IMR-90 (cell line): ENCODE measurements at regions not wholly inside any gene's neighbourhood (a gene's known extent, or its start where the extent isn't known, plus 50 kb on each side); places are given as distances from the start of the nearest gene placed in this dataset.
A peak's percentile ranks its signal among the peaks of the same experiment; 100 is the strongest.

Source experiments
- ATAC-seq: fragments of 200-7000 bp; cut with Tn5 transposase; 2 replicates; pipeline ENCODE4 v1.9.1; 2020; ENCODE audit warnings: low read depth, mild to moderate bottlenecking, moderate library complexity
- BruUV-seq: library from RNA; stranded (reverse); fragments of 400-500 nt; replicated peaks from 2 replicates; lab custom pipeline; 2021; lab: Mats Ljungman, UMichigan
- CTCF ChIA-PET: fragments of 300-600 bp; formaldehyde crosslinking; extraction: SDS; loops from one replicate; lab custom pipeline; 2021; ENCODE audit warnings: antibody characterized with exemption; lab: Yijun Ruan, JAX
- POLR2A ChIA-PET: fragments of 300-600 bp; sonication (Branson Sonifier 250); formaldehyde crosslinking; loops from one replicate; lab custom pipeline; 2022; ENCODE audit warnings: antibody characterized with exemption; ENCODE audit not compliant: unreplicated experiment; lab: Charles Lee
- DNase-seq: peaks from one replicate; pipeline ENCODE4 v3.0.0; 2013
- H2AFZ ChIP-seq: replicated peaks from 2 replicates; pipeline ENCODE3; 2013; ENCODE audit warnings: low read length, mild to moderate bottlenecking; ENCODE audit not compliant: poor library complexity
- H2AK5ac ChIP-seq: 2 replicates; pipeline ENCODE4 v1.6.1; 2013; ENCODE audit warnings: low read depth, low read length, inconsistent platforms
- H2AK9ac ChIP-seq: replicated peaks from 2 replicates; pipeline ENCODE3; 2013; ENCODE audit warnings: mild to moderate bottlenecking, low read depth, low read length, moderate library complexity; ENCODE audit not compliant: poor library complexity
- H2BK120ac ChIP-seq: 2 replicates; pipeline ENCODE4 v1.6.1; 2013; ENCODE audit warnings: low read depth, low read length, inconsistent platforms
- H2BK15ac ChIP-seq: 3 replicates; pipeline ENCODE4 v1.6.1; 2013; ENCODE audit warnings: low read depth, low read length, inconsistent platforms
- H2BK20ac ChIP-seq: 2 replicates; pipeline ENCODE4 v1.6.1; 2013; ENCODE audit warnings: low read depth, mild to moderate bottlenecking, inconsistent platforms, low read length, moderate library complexity
- H2BK5ac ChIP-seq: 2 replicates; pipeline ENCODE4 v1.6.1; 2013; ENCODE audit warnings: mild to moderate bottlenecking, low read depth, low read length, inconsistent platforms; ENCODE audit not compliant: poor library complexity, severe bottlenecking
- H3K14ac ChIP-seq: replicated peaks from 2 replicates; pipeline ENCODE4 v1.6.1; 2013; ENCODE audit warnings: low read depth, low read length, inconsistent platforms
- H3K18ac ChIP-seq: 2 replicates; pipeline ENCODE4 v1.6.1; 2013; ENCODE audit warnings: low read depth, low read length, control low read depth
- H3K23ac ChIP-seq: 2 replicates; pipeline ENCODE4 v1.6.1; 2013; ENCODE audit warnings: low read depth, low read length, inconsistent platforms
- H3K27ac ChIP-seq: 2 replicates; pipeline ENCODE4 v1.5.1; 2013; ENCODE audit warnings: mild to moderate bottlenecking, control low read depth, low read length; ENCODE audit not compliant: insufficient read depth
- H3K27me3 ChIP-seq: 2 replicates; pipeline ENCODE4 v1.6.1; 2013; ENCODE audit warnings: low read length; ENCODE audit not compliant: control insufficient read depth, insufficient read depth
- H3K36me3 ChIP-seq: 2 replicates; pipeline ENCODE4 v1.6.1; 2013; ENCODE audit warnings: low read length, mixed read lengths; ENCODE audit not compliant: control insufficient read depth, insufficient read depth
- H3K4ac ChIP-seq: 2 replicates; pipeline ENCODE4 v1.6.1; 2013; ENCODE audit warnings: low read depth, low read length, inconsistent platforms
- H3K4me1 ChIP-seq: 2 replicates; pipeline ENCODE4 v1.6.1; 2013; ENCODE audit warnings: low read length, mixed read lengths; ENCODE audit not compliant: control insufficient read depth, insufficient read depth
- H3K4me2 ChIP-seq: 2 replicates; pipeline ENCODE4 v1.6.1; 2013; ENCODE audit warnings: low read depth, mild to moderate bottlenecking, control low read depth, low read length, moderate library complexity
- H3K4me3 ChIP-seq: 2 replicates; pipeline ENCODE4 v1.5.1; 2013; ENCODE audit warnings: low read depth, mild to moderate bottlenecking, control low read depth, low read length, moderate library complexity; ENCODE audit not compliant: insufficient read depth
- H3K56ac ChIP-seq: 2 replicates; pipeline ENCODE4 v1.6.1; 2013; ENCODE audit warnings: low read length, inconsistent platforms; ENCODE audit not compliant: insufficient read depth; ENCODE audit errors: extremely low read depth
- H3K79me1 ChIP-seq, 2 experiments: 2 replicates each; pipeline ENCODE4 v1.6.1; 2013; ENCODE audit warnings: low read length in 2 of 2, inconsistent platforms in 1 of 2, low read depth in 1 of 2
- H3K9ac ChIP-seq: 2 replicates; pipeline ENCODE4 v1.6.1; 2013; ENCODE audit warnings: low read depth, low read length, control low read depth
- H3K9me1 ChIP-seq: 2 replicates; pipeline ENCODE4 v1.6.1; 2013; ENCODE audit warnings: low read length, inconsistent platforms; ENCODE audit not compliant: insufficient read depth
- H3K9me3 ChIP-seq: 2 replicates; pipeline ENCODE4 v1.6.1; 2013; ENCODE audit warnings: low read length; ENCODE audit not compliant: control insufficient read depth, insufficient read depth
- H4K20me1 ChIP-seq: 2 replicates; pipeline ENCODE4 v1.6.1; 2013; ENCODE audit warnings: low read length, inconsistent platforms; ENCODE audit not compliant: insufficient read depth
- H4K5ac ChIP-seq: 2 replicates; pipeline ENCODE4 v1.6.1; 2013; ENCODE audit warnings: mild to moderate bottlenecking, low read depth, low read length, control low read depth
- H4K8ac ChIP-seq, 2 experiments: 2 replicates each; pipeline ENCODE4 v1.6.1; 2013; ENCODE audit warnings: low read depth in 2 of 2, low read length in 2 of 2, control low read depth in 1 of 2, inconsistent platforms in 1 of 2
- H4K91ac ChIP-seq: 2 replicates; pipeline ENCODE4 v1.6.1; 2013; ENCODE audit warnings: low read depth, low read length, inconsistent platforms; ENCODE audit not compliant: insufficient read depth
- BHLHE40 ChIP-seq: fragments of 150-350 bp; IDR thresholded peaks from 2 replicates; pipeline ENCODE4 v1.6.1; 2016; ENCODE audit warnings: mild to moderate bottlenecking, low read depth, low read length
- CEBPB ChIP-seq: IDR thresholded peaks from 2 replicates; pipeline ENCODE4 v1.6.1; 2012; ENCODE audit warnings: low read depth, low read length, improper control_type of control experiment
- CHD1 ChIP-seq: IDR thresholded peaks from 2 replicates; pipeline ENCODE4 v1.6.1; 2012; ENCODE audit warnings: low read depth, low read length, improper control_type of control experiment
- MAFK ChIP-seq: IDR thresholded peaks from 2 replicates; pipeline ENCODE4 v1.6.1; 2012; ENCODE audit warnings: low read depth, low read length, improper control_type of control experiment
- MAZ ChIP-seq: IDR thresholded peaks from 2 replicates; pipeline ENCODE4 v1.6.1; 2012; ENCODE audit warnings: low read depth, mild to moderate bottlenecking, low read length, improper control_type of control experiment, moderate library complexity, borderline replicate concordance
- MXI1 ChIP-seq: IDR thresholded peaks from 2 replicates; pipeline ENCODE4 v1.6.1; 2012; ENCODE audit warnings: low read depth, mild to moderate bottlenecking, low read length, moderate library complexity, borderline replicate concordance
- NFE2L2 ChIP-seq: fragments of 150-350 bp; IDR thresholded peaks from 2 replicates; pipeline ENCODE4 v1.6.1; 2016; ENCODE audit warnings: low read depth, mild to moderate bottlenecking, low read length
- POLR2A ChIP-seq: IDR thresholded peaks from 2 replicates; pipeline ENCODE4 v1.6.1; 2012; ENCODE audit warnings: mild to moderate bottlenecking, low read depth, low read length
- RAD21 ChIP-seq: IDR thresholded peaks from 2 replicates; pipeline ENCODE4 v1.6.1; 2012; ENCODE audit warnings: low read length, improper control_type of control experiment
- RCOR1 ChIP-seq: IDR thresholded peaks from 2 replicates; pipeline ENCODE4 v1.6.1; 2012; ENCODE audit warnings: mild to moderate bottlenecking, low read length, improper control_type of control experiment; ENCODE audit not compliant: insufficient replicate concordance
- RFX5 ChIP-seq: IDR thresholded peaks from 2 replicates; pipeline ENCODE4 v1.8.0; 2012; ENCODE audit warnings: low read depth, mild to moderate bottlenecking, low read length, moderate library complexity
- SMC3 ChIP-seq: fragments of 150-350 bp; IDR thresholded peaks from 2 replicates; pipeline ENCODE4 v1.6.1; 2016; ENCODE audit warnings: low read depth, mild to moderate bottlenecking, antibody characterized with exemption, low read length, moderate library complexity
- WGBS, 2 experiments: methylation state at CpG; one replicate each; pipeline versions ENCODE4 v1.1.5 to v1.1.7; 2013; ENCODE audit warnings: missing lambda C conversion rate in 2 of 2; ENCODE audit not compliant: insufficient read length in 1 of 2; ENCODE audit errors: extremely low coverage in 2 of 2; 5-methylcytosine and 5-hydroxymethylcytosine counted together
- dilution Hi-C: fragments of 300-500 bp; cut with HindIII; formaldehyde crosslinking; loops from one replicate; pipeline ENCODE4 v1.14.3; 2018; ENCODE audit warnings: low sequenced_read_pairs; ENCODE audit not compliant: unreplicated experiment
- in situ Hi-C: fragments of 300-500 bp; cut with MboI; formaldehyde crosslinking; loops from 3 replicates; pipeline ENCODE4 v1.14.3; 2019; ENCODE audit warnings: low sequenced_read_pairs, inconsistent platforms, mixed read lengths
- intact Hi-C: fragments of 100-400 bp; cut with micrococcal nuclease; formaldehyde crosslinking; loops from 2 replicates; pipeline ENCODE4 v1.10.0; 2022
- TF ChIP-seq, protein P1 (sequence below): conservative IDR thresholded peaks from 2 replicates; pipeline ENCODE4 v1.5.1; 2012; ENCODE audit warnings: mild to moderate bottlenecking, low read depth, low read length, improper control_type of control experiment
- TF ChIP-seq, protein P2 (sequence below): fragments of 150-350 bp; IDR thresholded peaks from 2 replicates; pipeline ENCODE4 v1.6.1; 2016; ENCODE audit warnings: low read depth, mild to moderate bottlenecking, low read length, moderate library complexity, borderline replicate concordance

DNA sequence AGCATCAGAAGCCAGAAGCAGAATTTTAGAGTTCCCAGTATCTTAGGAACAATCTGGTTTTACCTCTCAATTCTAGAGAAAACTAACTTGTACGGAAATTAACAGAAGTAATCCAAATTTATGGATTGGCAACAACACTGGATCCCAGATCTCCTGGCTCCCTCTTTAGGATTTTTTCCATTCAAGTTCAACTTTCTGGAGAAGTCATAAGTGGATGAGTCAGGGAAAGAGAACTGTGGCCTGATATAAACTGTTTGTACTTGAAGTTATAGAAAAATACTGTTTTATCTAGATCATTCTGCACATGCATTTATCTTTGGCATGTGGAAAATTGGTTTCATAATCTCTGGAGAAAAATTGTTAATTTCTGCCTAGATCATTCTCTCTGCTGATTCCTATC, 380.4 kb downstream of the PCDH7 start:
- H2BK20ac ChIP-seq: no peak overlapping the region
- H3K4ac ChIP-seq: no peak overlapping the region
- no peak overlapping the region for H2BK15ac ChIP-seq
- no CpG with 5 or more reads among the region's 1 CpG for WGBS, 2 experiments
- ATAC-seq: peak; percentile 77
- no peak overlapping the region for H4K8ac ChIP-seq
- no peak for TF ChIP-seq NFE2L2
- TF ChIP-seq, protein P1, sequence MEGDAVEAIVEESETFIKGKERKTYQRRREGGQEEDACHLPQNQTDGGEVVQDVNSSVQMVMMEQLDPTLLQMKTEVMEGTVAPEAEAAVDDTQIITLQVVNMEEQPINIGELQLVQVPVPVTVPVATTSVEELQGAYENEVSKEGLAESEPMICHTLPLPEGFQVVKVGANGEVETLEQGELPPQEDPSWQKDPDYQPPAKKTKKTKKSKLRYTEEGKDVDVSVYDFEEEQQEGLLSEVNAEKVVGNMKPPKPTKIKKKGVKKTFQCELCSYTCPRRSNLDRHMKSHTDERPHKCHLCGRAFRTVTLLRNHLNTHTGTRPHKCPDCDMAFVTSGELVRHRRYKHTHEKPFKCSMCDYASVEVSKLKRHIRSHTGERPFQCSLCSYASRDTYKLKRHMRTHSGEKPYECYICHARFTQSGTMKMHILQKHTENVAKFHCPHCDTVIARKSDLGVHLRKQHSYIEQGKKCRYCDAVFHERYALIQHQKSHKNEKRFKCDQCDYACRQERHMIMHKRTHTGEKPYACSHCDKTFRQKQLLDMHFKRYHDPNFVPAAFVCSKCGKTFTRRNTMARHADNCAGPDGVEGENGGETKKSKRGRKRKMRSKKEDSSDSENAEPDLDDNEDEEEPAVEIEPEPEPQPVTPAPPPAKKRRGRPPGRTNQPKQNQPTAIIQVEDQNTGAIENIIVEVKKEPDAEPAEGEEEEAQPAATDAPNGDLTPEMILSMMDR: no peak
- TF ChIP-seq, protein P2, sequence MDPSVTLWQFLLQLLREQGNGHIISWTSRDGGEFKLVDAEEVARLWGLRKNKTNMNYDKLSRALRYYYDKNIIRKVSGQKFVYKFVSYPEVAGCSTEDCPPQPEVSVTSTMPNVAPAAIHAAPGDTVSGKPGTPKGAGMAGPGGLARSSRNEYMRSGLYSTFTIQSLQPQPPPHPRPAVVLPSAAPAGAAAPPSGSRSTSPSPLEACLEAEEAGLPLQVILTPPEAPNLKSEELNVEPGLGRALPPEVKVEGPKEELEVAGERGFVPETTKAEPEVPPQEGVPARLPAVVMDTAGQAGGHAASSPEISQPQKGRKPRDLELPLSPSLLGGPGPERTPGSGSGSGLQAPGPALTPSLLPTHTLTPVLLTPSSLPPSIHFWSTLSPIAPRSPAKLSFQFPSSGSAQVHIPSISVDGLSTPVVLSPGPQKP: no peak
- TF ChIP-seq RFX5: no peak
- no peak for TF ChIP-seq SMC3
- TF ChIP-seq MXI1: no peak
- no peak for TF ChIP-seq RCOR1
- TF ChIP-seq MAZ: no peak
- no peak for TF ChIP-seq CHD1
- TF ChIP-seq BHLHE40: no peak
- TF ChIP-seq RAD21: no peak
- no peak for TF ChIP-seq MAFK
- TF ChIP-seq POLR2A: no peak
- TF ChIP-seq CEBPB: no peak
- no peaks in the 10 kb centered on the region for H3K36me3 ChIP-seq
- H2AK9ac ChIP-seq: no peak overlapping the region
- H3K23ac ChIP-seq: no peak overlapping the region
- H2AFZ ChIP-seq: no peak overlapping the region
- CTCF ChIA-PET: no interaction called here
- H3K4me3 ChIP-seq: no peak overlapping the region
- no peaks in the 10 kb centered on the region for H3K9me3 ChIP-seq
- no peak overlapping the region for H4K5ac ChIP-seq
- H3K4me2 ChIP-seq: peak overlapping the region; percentile 13; the same call in 1 of the 2 replicates
- 0 out of 2 replicates have a peak, but pooled peaks cover 2% of the 10 kb centered on the region for H3K9me1 ChIP-seq
- BruUV-seq: no TSS peak
- H3K4me1 ChIP-seq: peaks cover 6% of the 10 kb centered on the region
- no peak overlapping the region for H2BK5ac ChIP-seq
- in situ Hi-C loops: no loop called here
- peak; percentile 67 for DNase-seq
- intact Hi-C loops: no loop called here
- H3K27me3 ChIP-seq: no peaks in the 10 kb centered on the region
- no peak overlapping the region for H4K91ac ChIP-seq
- H2BK120ac ChIP-seq: no peak overlapping the region
- H4K20me1 ChIP-seq: no peaks in the 10 kb centered on the region
- H3K79me1 ChIP-seq: no peaks in the 10 kb centered on the region
- H3K18ac ChIP-seq: no peak overlapping the region
- POLR2A ChIA-PET: no interaction called here
- no peak overlapping the region for H3K27ac ChIP-seq
- no peak overlapping the region for H3K56ac ChIP-seq
- H3K9ac ChIP-seq: no peak overlapping the region
- dilution Hi-C loops: no loop called here
- H2AK5ac ChIP-seq: no peak overlapping the region
- no peak overlapping the region for H3K14ac ChIP-seq
